Esophagus (tissue), 2 donors: ENCODE measurements at regions not wholly inside any gene's neighbourhood (a gene's known extent, or its start where the extent isn't known, plus 50 kb on each side); places are given as distances from the start of the nearest gene placed in this dataset.

Source experiments
- H3K27ac ChIP-seq, 2 donors: one replicate each; pipeline ENCODE4 v1.5.1; 2013; ENCODE audit warnings: low read depth in 2 of 2, mild to moderate bottlenecking in 2 of 2, inconsistent platforms in 1 of 2, low read length in 1 of 2, moderate library complexity in 1 of 2
- H3K27me3 ChIP-seq, 2 donors: one replicate each; pipeline ENCODE4 v1.6.1; 2013; ENCODE audit warnings: low read length in 2 of 2, control low read depth in 1 of 2, mild to moderate bottlenecking in 1 of 2; ENCODE audit not compliant: insufficient read depth in 2 of 2, control insufficient read depth in 1 of 2
- H3K36me3 ChIP-seq, 2 donors: one replicate each; pipeline ENCODE4 v1.6.1; 2013; ENCODE audit warnings: low read length in 1 of 2; ENCODE audit not compliant: control insufficient read depth in 2 of 2, insufficient read depth in 2 of 2
- H3K4me1 ChIP-seq, 2 donors: one replicate each; pipeline ENCODE4 v1.6.1; 2013; ENCODE audit warnings: low read length in 1 of 2; ENCODE audit not compliant: control insufficient read depth in 2 of 2, insufficient read depth in 2 of 2
- H3K4me3 ChIP-seq, 2 donors: one replicate each; pipeline ENCODE4 v1.5.1; 2013; ENCODE audit warnings: low read length in 2 of 2, mild to moderate bottlenecking in 2 of 2, low read depth in 1 of 2, moderate library complexity in 1 of 2
- H3K9me3 ChIP-seq, 2 donors: one replicate each; pipeline ENCODE4 v1.6.1; 2013; ENCODE audit warnings: mild to moderate bottlenecking in 2 of 2, low read depth in 1 of 2, low read length in 1 of 2, moderate library complexity in 1 of 2; ENCODE audit not compliant: control insufficient read depth in 2 of 2, insufficient read depth in 1 of 2
- WGBS, 2 donors: extraction: QIAGEN DNeasy Blood & Tissue Kit; methylation state at CpG; one replicate each; pipeline ENCODE4 v1.1.7; 2013; 5-methylcytosine and 5-hydroxymethylcytosine counted together
- donor health status: healthy with polysubstance abuse.
- donor health status: Bipolar disorder and iron deficiency.

- Histone ChIP-seq H3K27ac (no peak overlapping the region), H3K27me3 (no peaks in the 10 kb centered on the region), H3K4me3 (no peak overlapping the region), H3K4me1 (no peaks in the 10 kb centered on the region), H3K36me3 (no peaks in the 10 kb centered on the region), H3K9me3 (no peaks in the 10 kb centered on the region)
- WGBS, 2 donors: 68 to 73% methylated on average over 3 of the region's 3 CpGs
Observed at GRCh38 chr4:110270492-110271197, 72.2 kb upstream of the ELOVL6 start.

- Histone ChIP-seq H3K27ac (no peak overlapping the region), H3K4me1 (no peaks in the 10 kb centered on the region), H3K4me3 (no peak overlapping the region), H3K36me3 (no peaks in the 10 kb centered on the region), H3K9me3 (peaks cover 0 to 2% of the 10 kb centered on the region in 2 donors), H3K27me3 (no peaks in the 10 kb centered on the region)
- WGBS, 2 donors: 92 to 95% methylated on average over 5 of the region's 5 CpGs
Observed at GRCh38 chr4:110268790-110269189, 70.4 kb upstream of the ELOVL6 start.

- H3K27me3 ChIP-seq: no peaks in the 10 kb centered on the region
- H3K36me3 ChIP-seq: no peaks in the 10 kb centered on the region
- no peak overlapping the region for H3K4me3 ChIP-seq
- 78 to 85% methylated on average over 2 of the region's 2 CpGs for WGBS, 2 donors
- H3K4me1 ChIP-seq: no peaks in the 10 kb centered on the region
- peaks cover 0 to 2% of the 10 kb centered on the region in 2 donors for H3K9me3 ChIP-seq
- no peak overlapping the region for H3K27ac ChIP-seq
Observed at GRCh38 chr4:110268352-110268751, 69.9 kb upstream of the ELOVL6 start.

- 77 to 87% methylated on average over 1 of the region's 1 CpG for WGBS, 2 donors
- H3K4me3 ChIP-seq: no peak overlapping the region
- H3K9me3 ChIP-seq: peaks cover 0 to 4% of the 10 kb centered on the region in 2 donors
- no peaks in the 10 kb centered on the region for H3K4me1 ChIP-seq
- H3K27ac ChIP-seq: no peak overlapping the region
- H3K36me3 ChIP-seq: no peaks in the 10 kb centered on the region
- H3K27me3 ChIP-seq: no peaks in the 10 kb centered on the region
Observed at GRCh38 chr4:110266136-110266535, 67.7 kb upstream of the ELOVL6 start.

- WGBS, 2 donors: 90 to 92% methylated on average over 5 of the region's 5 CpGs
Observed at GRCh38 chr4:110265001-110265400, 66.6 kb upstream of the ELOVL6 start.

GRCh38 chr4:110260299-110260698, 61.9 kb upstream of the ELOVL6 start:
- Histone ChIP-seq H3K27me3 (no peaks in the 10 kb centered on the region), H3K27ac (no peak overlapping the region), H3K9me3 (peaks cover 0 to 4% of the 10 kb centered on the region in 2 donors), H3K4me3 (no peak overlapping the region), H3K4me1 (no peaks in the 10 kb centered on the region), H3K36me3 (no peaks in the 10 kb centered on the region)
- WGBS, 2 donors: 84 to 88% methylated on average over 4 of the region's 4 CpGs

More at GRCh38 chr4:110265001-110265400, 66.6 kb upstream of the ELOVL6 start:
- Histone ChIP-seq H3K27ac (no peak overlapping the region), H3K36me3 (no peaks in the 10 kb centered on the region), H3K4me1 (no peaks in the 10 kb centered on the region), H3K9me3 (peaks cover 0 to 4% of the 10 kb centered on the region in 2 donors), H3K4me3 (no peak overlapping the region), H3K27me3 (no peaks in the 10 kb centered on the region)

GRCh38 chr4:110250023-110250387, 51.6 kb upstream of the ELOVL6 start:
- H3K4me3 ChIP-seq: no peak overlapping the region
- no peak overlapping the region for H3K27ac ChIP-seq
- H3K27me3 ChIP-seq: no peaks in the 10 kb centered on the region
- WGBS, 2 donors: 56 to 67% methylated on average over 5 of the region's 5 CpGs
- no peaks in the 10 kb centered on the region for H3K9me3 ChIP-seq
- no peaks in the 10 kb centered on the region for H3K4me1 ChIP-seq
- H3K36me3 ChIP-seq: no peaks in the 10 kb centered on the region

- WGBS, 2 donors: 71 to 73% methylated on average over 5 of the region's 5 CpGs
- no peak overlapping the region for H3K27ac ChIP-seq
- no peaks in the 10 kb centered on the region for H3K36me3 ChIP-seq
- no peaks in the 10 kb centered on the region for H3K9me3 ChIP-seq
- H3K27me3 ChIP-seq: no peaks in the 10 kb centered on the region
- H3K4me1 ChIP-seq: no peaks in the 10 kb centered on the region
- no peak overlapping the region for H3K4me3 ChIP-seq
Observed at GRCh38 chr4:110248831-110249253, 50.4 kb upstream of the ELOVL6 start.
